Liver (tissue), 8 donors: ENCODE measurements at regions not wholly inside any gene's neighbourhood (a gene's known extent, or its start where the extent isn't known, plus 50 kb on each side); places are given as distances from the start of the nearest gene placed in this dataset.

ENCODE experiments used
- DNase-seq: peaks from one replicate; pipeline ENCODE4 v3.0.0-alpha.2; 2017; ENCODE audit warnings: low spot score
- H3K27ac ChIP-seq, 2 donors: one replicate each; pipeline ENCODE4 v1.7.0; 2013; ENCODE audit warnings: inconsistent platforms in 2 of 2, low read length in 2 of 2, control low read depth in 1 of 2, low read depth in 1 of 2, mild to moderate bottlenecking in 1 of 2
- H3K27me3 ChIP-seq, 4 donors: one replicate each; pipeline versions ENCODE4 v1.6.1 to v1.7.0; 2013; ENCODE audit warnings: low read length in 3 of 4, inconsistent platforms in 1 of 4, mild to moderate bottlenecking in 1 of 4, moderate library complexity in 1 of 4; ENCODE audit not compliant: control insufficient read depth in 4 of 4, insufficient read depth in 4 of 4
- H3K36me3 ChIP-seq, 4 donors: one replicate each; pipeline versions ENCODE4 v1.6.1 to v1.7.0; 2013; ENCODE audit warnings: low read length in 3 of 4, mild to moderate bottlenecking in 3 of 4, low read depth in 1 of 4, moderate library complexity in 1 of 4; ENCODE audit not compliant: control insufficient read depth in 4 of 4, insufficient read depth in 3 of 4
- H3K4me1 ChIP-seq, 4 donors: one replicate each; pipeline versions ENCODE4 v1.6.1 to v1.7.0; 2013; ENCODE audit warnings: low read length in 3 of 4, mild to moderate bottlenecking in 3 of 4, moderate library complexity in 1 of 4; ENCODE audit not compliant: control insufficient read depth in 4 of 4, insufficient read depth in 4 of 4
- H3K4me3 ChIP-seq, 3 donors: one replicate each; pipeline versions ENCODE4 v1.6.1 to v1.7.0; 2013; ENCODE audit warnings: low read length in 3 of 3, control low read depth in 1 of 3, low read depth in 1 of 3, mild to moderate bottlenecking in 1 of 3
- H3K9ac ChIP-seq, 2 donors: one replicate each; pipeline ENCODE4 v1.7.0; 2013; ENCODE audit warnings: low read length in 2 of 2, mild to moderate bottlenecking in 2 of 2, moderate library complexity in 2 of 2, control low read depth in 1 of 2, low read depth in 1 of 2
- H3K9me3 ChIP-seq, 4 donors: one replicate each; pipeline versions ENCODE4 v1.6.1 to v1.7.0; 2013; ENCODE audit warnings: low read length in 3 of 4; ENCODE audit not compliant: control insufficient read depth in 4 of 4
- ATF3 ChIP-seq: IDR thresholded peaks from 2 replicates; pipeline ENCODE4 v1.6.1; 2016; ENCODE audit warnings: antibody characterized with exemption
- EGR1 ChIP-seq, 2 donors: IDR thresholded peaks; 2 replicates each; pipeline ENCODE4 v1.6.1; 2016 to 2018; ENCODE audit warnings: antibody characterized with exemption in 2 of 2, low read depth in 2 of 2
- FOXA1 ChIP-seq: IDR thresholded peaks from 2 replicates; pipeline ENCODE4 v1.6.1; 2016; ENCODE audit warnings: antibody characterized with exemption
- HNF4A ChIP-seq, 2 donors: conservative IDR thresholded peaks; 2 replicates each; pipeline ENCODE4 v1.6.1; 2016; ENCODE audit warnings: antibody characterized with exemption in 2 of 2, mild to moderate bottlenecking in 2 of 2
- JUND ChIP-seq, 2 donors: IDR thresholded peaks; 2 replicates each; pipeline ENCODE4 v1.6.1; 2016; ENCODE audit warnings: antibody characterized with exemption in 2 of 2
- MAX ChIP-seq: IDR thresholded peaks from 2 replicates; pipeline ENCODE4 v1.6.1; 2016; ENCODE audit warnings: antibody characterized with exemption
- NR2F2 ChIP-seq: IDR thresholded peaks from 2 replicates; pipeline ENCODE4 v1.6.1; 2016; ENCODE audit warnings: antibody characterized with exemption
- RAD21 ChIP-seq, 2 donors: IDR thresholded peaks; 2 replicates each; pipeline ENCODE4 v1.6.1; 2016; ENCODE audit warnings: antibody characterized with exemption in 2 of 2, mild to moderate bottlenecking in 2 of 2
- RXRA ChIP-seq, 2 donors: IDR thresholded peaks; 2 replicates each; pipeline ENCODE4 v1.6.1; 2017 to 2018; ENCODE audit warnings: antibody characterized with exemption in 2 of 2, mild to moderate bottlenecking in 1 of 2
- SP1 ChIP-seq: IDR thresholded peaks from 2 replicates; pipeline ENCODE4 v1.6.1; 2018; ENCODE audit warnings: antibody characterized with exemption, mild to moderate bottlenecking
- TAF1 ChIP-seq: conservative IDR thresholded peaks from 2 replicates; pipeline ENCODE4 v1.6.1; 2016; ENCODE audit warnings: antibody characterized with exemption, mild to moderate bottlenecking
- YY1 ChIP-seq: IDR thresholded peaks from 2 replicates; pipeline ENCODE4 v1.6.1; 2016; ENCODE audit warnings: antibody characterized with exemption, mild to moderate bottlenecking
- ZBTB33 ChIP-seq: IDR thresholded peaks from 2 replicates; pipeline ENCODE4 v1.6.1; 2016; ENCODE audit warnings: antibody characterized with exemption
- WGBS: extraction: QIAGEN DNeasy Blood & Tissue Kit; methylation state at CpG from one replicate; pipeline ENCODE4 v1.1.7; 2013; 5-methylcytosine and 5-hydroxymethylcytosine counted together
- TF ChIP-seq, protein P1 (sequence below): fragments of 150-350 bp; IDR thresholded peaks from 2 replicates; pipeline ENCODE4 v1.5.1; 2017; ENCODE audit warnings: improper control_type of control experiment, low read depth, low read length; ENCODE audit not compliant: missing input control
- donor health status: healthy.
- donor health status: healthy.
- donor health status: healthy.
- donor health status: healthy.
- donor health status: healthy.

DNA sequence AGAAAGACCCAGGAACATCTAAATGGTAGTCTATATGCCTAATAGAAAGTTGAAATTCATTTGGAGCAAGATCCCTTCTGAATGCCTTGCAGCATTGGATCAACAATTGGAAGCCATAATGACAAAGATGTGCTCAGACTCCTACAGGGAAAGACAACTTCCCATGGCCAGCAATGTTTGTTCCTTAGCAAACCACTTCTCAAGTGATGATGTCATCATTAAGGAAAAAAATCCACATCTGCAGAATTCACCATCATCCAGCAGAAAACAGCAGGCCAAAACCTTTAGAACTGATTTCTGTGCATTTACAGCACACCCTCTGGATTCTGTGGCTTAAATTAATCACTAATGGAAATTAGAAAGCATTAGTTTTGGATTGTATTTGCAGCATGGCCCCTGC lies 82.4 kb upstream of the ZIC3 start:
- Histone ChIP-seq H3K9ac (no peak overlapping the region), H3K27ac (no peak overlapping the region), H3K36me3 (no peaks in the 10 kb centered on the region), H3K4me3 (no peak overlapping the region), H3K9me3 (no peaks in the 10 kb centered on the region), H3K27me3 (peaks cover 0 to 3% (median 0%) of the 10 kb centered on the region in 4 donors), H3K4me1 (no peaks in the 10 kb centered on the region)
- TF ChIP-seq ATF3 (no peak), NR2F2 (no peak), YY1 (no peak), ZBTB33 (no peak), SP1 (no peak), HNF4A (conservative IDR thresholded peaks at IDR 0.05) (no peak), RAD21 (IDR thresholded peaks at IDR 0.05) (no peak), FOXA1 (no peak)
- TF ChIP-seq, protein P1, sequence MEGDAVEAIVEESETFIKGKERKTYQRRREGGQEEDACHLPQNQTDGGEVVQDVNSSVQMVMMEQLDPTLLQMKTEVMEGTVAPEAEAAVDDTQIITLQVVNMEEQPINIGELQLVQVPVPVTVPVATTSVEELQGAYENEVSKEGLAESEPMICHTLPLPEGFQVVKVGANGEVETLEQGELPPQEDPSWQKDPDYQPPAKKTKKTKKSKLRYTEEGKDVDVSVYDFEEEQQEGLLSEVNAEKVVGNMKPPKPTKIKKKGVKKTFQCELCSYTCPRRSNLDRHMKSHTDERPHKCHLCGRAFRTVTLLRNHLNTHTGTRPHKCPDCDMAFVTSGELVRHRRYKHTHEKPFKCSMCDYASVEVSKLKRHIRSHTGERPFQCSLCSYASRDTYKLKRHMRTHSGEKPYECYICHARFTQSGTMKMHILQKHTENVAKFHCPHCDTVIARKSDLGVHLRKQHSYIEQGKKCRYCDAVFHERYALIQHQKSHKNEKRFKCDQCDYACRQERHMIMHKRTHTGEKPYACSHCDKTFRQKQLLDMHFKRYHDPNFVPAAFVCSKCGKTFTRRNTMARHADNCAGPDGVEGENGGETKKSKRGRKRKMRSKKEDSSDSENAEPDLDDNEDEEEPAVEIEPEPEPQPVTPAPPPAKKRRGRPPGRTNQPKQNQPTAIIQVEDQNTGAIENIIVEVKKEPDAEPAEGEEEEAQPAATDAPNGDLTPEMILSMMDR, result no peak
- no peak for DNase-seq

DNA sequence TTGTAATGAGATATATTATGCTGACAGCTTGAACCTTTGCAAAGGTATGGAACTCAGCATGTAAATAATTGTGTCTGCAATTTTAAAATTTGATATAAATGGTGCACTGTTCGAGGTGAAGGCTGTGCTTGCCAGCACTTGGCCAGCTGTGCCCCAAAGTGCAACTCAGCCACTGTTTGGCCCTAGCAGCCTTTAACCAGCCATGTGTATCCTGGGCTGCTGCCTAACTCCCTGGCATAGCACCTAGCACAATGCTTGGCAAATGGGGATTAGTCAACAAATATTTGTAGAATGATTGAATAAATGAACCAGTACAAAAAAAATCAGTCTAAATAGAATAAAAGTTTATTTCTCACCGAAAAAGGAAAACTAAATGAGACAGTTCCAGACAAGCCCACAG lies 83.8 kb upstream of the ZIC3 start:
- DNase-seq, result no peak
- Histone ChIP-seq H3K9me3 (no peaks in the 10 kb centered on the region), H3K36me3 (no peaks in the 10 kb centered on the region), H3K4me1 (no peaks in the 10 kb centered on the region), H3K27ac (no peak overlapping the region), H3K4me3 (no peak overlapping the region), H3K27me3 (peaks cover 0 to 3% (median 0%) of the 10 kb centered on the region in 4 donors), H3K9ac (no peak overlapping the region)
- 26% methylated on average over 2 of the region's 2 CpGs for WGBS
- no peak for TF ChIP-seq ZBTB33
- TF ChIP-seq JUND (IDR thresholded peaks at IDR 0.05), result no peak
- TF ChIP-seq YY1, result no peak
- no peak for TF ChIP-seq EGR1 (IDR thresholded peaks at IDR 0.05; ENCODE audit: low read depth in 2 of 2)

DNA sequence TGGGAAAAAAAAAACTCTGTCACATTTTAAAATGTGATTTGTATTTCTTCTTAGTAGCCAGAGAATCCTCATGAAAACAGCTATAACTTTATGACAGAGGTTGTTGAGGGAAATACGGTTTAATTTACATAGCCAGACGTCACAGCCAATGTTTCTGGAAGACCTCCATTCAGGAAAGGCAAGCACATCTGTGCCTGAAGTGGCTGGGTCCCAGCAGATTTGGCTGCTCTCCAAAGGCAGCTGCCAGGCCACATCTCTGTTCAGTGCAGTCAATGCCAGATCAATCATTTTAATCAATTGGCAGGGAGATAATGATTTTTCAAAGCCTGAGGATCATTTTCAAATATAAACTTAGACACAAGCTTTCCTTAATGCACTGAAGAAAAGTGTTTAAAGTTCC lies 86.5 kb upstream of the ZIC3 start:
- Histone ChIP-seq H3K9ac (no peak overlapping the region), H3K4me1 (no peaks in the 10 kb centered on the region), H3K4me3 (no peak overlapping the region), H3K27ac (no peak overlapping the region), H3K9me3 (no peaks in the 10 kb centered on the region), H3K27me3 (peaks cover 0 to 3% (median 1%) of the 10 kb centered on the region in 4 donors), H3K36me3 (no peaks in the 10 kb centered on the region)
- no peak for DNase-seq
- TF ChIP-seq, protein P1, result no peak
- no peak for TF ChIP-seq EGR1 (IDR thresholded peaks at IDR 0.05; ENCODE audit: low read depth in 2 of 2)
- TF ChIP-seq JUND (IDR thresholded peaks at IDR 0.05), result no peak
- no peak for TF ChIP-seq TAF1
- no peak for TF ChIP-seq MAX
- no peak for TF ChIP-seq ATF3
- TF ChIP-seq RXRA (IDR thresholded peaks at IDR 0.05), result no peak
- no peak for TF ChIP-seq FOXA1
- TF ChIP-seq RAD21 (IDR thresholded peaks at IDR 0.05), result no peak
- no peak for TF ChIP-seq SP1
- WGBS, result 15% methylated on average over 2 of the region's 2 CpGs
